NCI-H1105 (cell line): ENCODE measurements at regions not wholly inside any gene's neighbourhood (a gene's known extent, or its start where the extent isn't known, plus 50 kb on each side); places are given as distances from the start of the nearest gene placed in this dataset.
"Not testable (repeated sequence)": the region's sequence is repeated elsewhere in the genome, so short reads cannot be mapped to it uniquely, and the experiment has no call there.

Experiments used
- DNase-seq: peaks from one replicate; lab custom pipeline; 2025; lab: John Stamatoyannopoulos, UW

DNA sequence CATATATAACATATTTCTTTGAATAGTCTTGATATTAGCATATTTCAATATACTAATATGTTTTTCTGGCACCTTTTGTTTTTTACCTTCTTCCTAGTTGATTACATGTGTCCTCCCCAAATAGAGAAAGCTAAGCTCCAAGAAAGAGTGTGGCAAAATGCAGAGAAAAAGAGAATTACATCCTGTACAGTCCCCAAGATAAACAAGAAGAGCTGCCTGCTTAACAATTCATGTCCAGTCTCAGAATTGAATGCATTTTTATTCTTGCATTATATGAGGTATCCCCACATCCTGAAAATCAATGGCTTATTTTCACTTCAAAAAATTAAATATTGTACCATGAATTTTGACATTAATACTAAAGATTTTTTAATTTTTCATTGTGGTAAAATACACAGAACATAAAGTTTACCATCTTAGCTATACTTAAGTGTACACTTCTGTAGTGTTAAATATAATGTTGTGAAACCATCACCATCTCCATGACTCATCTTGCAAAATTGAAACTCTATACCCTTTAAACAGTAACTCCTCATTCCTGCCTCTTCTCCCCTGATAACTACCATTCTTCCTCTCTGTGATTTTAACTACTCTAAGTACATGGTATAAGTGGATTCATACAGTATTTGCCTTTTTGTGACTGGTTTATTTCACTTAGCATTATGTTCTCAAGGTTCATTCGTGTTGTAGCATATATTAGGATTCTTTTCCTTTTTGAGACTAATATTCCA lies 490.3 kb downstream of the COL12A1 start:
- DNase-seq = no peak

DNA sequence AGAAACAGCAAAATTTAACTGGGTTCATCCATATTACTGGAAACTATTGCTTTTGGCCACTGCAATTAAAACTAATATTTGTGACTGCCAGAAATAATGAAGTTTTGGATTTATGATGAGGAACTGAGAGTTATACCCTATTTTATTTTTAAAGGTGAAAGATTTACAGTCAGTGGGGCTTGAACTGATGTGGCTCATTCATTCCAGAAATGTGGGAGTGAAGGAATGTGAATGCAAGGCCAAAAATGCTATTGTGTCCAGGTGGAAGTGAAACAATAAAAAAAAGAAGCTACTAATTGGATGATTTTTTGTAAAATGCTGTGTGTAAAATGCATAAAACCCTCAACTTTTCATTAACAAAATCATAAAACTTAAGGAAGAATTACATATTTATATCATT lies 491.9 kb downstream of the COL12A1 start:
- no peak for DNase-seq

DNA sequence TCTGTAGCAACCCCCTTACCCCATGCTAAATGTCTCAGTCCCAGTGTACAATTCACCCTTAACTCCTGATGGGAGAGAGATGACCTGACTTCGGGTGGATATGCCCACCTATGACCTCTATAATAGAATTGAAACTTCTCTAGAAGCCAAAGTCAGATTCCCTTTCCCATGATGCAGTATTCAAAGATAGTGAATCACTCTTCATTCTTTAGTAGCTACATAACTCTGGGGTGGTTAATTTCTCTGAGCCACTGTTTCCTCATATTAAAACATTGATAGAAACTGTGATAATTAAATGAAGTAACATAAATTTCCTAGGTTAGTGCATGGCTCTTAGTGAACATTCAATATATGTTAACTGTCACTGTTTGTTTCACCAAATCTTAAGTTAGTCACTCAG lies 500.4 kb downstream of the COL12A1 start:
- DNase-seq = no peak

DNA sequence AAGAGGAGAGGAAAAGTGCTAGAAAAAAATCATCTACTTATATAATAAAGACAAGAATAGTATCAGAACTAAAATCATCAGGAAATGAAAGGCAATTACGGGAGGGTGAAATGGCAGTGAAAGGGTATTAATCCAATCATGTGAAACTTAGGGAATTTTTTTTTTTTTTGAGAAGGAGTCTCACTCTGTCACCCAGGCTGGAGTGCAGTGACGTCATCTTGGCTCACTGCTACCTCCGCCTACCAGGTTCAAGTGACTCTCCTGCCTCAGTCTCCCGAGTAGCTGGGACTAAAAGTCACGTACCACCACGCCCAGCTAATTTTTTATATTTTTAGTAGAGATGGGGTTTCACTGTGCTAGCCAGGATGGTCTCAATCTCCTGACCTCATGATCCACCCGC lies 501.3 kb downstream of the COL12A1 start:
- DNase-seq = not testable (repeated sequence)

GRCh38 chr6:74690365-74690764 lies 515.5 kb downstream of the COL12A1 start:
- DNase-seq = no peak

GRCh38 chr6:74689601-74690000 lies 516.3 kb downstream of the COL12A1 start:
- no peak for DNase-seq

GRCh38 chr6:74677463-74677862 lies 528.4 kb downstream of the COL12A1 start:
- no peak for DNase-seq

DNA sequence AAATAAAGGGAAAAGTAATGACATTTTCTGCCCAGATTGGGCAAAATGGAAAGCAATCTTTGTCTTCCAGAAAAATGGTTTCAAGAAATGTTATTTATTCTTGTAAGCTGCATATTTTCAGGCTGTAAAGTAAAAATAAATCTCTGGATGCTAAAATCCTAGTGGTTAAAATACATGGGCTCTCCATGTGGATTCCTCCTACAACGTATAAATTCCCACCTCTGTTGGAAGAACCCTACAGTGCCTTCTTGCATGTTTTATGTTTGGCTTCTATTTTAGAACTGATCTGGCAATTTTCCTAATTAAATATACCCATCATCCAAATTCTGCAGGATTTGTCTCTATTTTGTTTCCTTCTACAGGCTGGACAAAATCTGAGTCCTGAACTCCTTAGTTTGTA lies 528.9 kb downstream of the COL12A1 start:
- DNase-seq = no peak

GRCh38 chr6:74674377-74674776 lies 531.5 kb downstream of the COL12A1 start:
- no peak for DNase-seq

GRCh38 chr6:74671558-74672025 lies 534.3 kb downstream of the COL12A1 start:
- no peak for DNase-seq

DNA sequence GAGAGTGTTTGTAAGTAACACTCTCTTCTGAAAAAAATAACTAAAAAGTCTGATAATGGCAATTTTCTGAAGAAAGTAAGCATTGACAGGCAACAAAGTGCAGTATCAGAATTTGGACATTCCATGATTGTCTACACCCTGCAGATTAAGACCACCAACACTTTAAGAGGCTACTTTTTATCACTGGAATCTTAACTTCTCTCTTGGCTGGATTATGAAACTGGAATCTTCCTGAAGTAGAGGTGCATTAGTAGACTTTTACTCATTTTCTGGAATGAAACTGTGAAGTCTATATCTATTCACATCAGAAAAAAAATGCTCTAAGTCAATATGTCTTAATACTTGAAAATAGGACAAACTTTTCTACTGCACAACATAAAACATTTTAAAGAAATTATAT lies 547.5 kb downstream of the COL12A1 start:
- DNase-seq = no peak

- DNase-seq = no peak
Observed at GRCh38 chr6:74657931-74658330, 547.9 kb downstream of the COL12A1 start.

DNA sequence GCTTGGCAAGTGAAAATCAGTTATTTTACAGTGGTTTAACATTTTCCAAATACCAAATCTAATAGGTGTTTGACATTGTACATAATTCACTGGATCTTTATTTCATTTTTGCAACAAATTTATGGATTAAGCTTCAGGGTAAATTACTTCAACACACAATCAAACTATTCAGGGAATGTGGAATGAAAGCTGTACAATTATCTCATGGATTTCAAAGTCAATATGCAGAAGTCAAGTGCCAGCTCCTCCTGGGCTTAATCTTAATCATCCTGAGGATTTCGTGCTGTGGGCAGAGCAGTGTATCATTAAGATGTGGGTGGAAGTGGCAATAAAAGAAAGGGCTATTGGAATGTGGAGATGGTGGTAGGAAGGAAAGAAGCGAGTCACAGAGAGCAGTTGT lies 548.8 kb downstream of the COL12A1 start:
- DNase-seq = no peak

DNA sequence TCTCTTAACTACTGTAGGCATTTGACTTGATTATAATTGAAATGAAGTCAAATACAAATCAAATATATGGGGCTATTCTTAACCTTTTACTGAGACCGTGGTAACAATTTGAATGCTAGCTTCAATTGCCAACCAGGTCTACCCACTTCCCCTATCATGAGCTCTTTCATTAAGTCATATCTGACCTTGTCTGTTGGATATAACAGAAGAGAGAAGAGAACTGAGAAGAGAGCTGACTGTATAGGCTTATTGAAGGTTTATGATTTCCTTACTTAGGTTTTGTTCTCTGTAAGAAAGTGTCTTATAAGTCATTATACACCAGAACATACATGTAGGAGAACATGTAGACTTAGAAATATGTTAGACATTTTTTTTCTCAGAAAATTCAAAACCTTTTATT lies 549.4 kb downstream of the COL12A1 start:
- no peak for DNase-seq

GRCh38 chr6:74654296-74654695 lies 551.6 kb downstream of the COL12A1 start:
- no peak for DNase-seq

DNA sequence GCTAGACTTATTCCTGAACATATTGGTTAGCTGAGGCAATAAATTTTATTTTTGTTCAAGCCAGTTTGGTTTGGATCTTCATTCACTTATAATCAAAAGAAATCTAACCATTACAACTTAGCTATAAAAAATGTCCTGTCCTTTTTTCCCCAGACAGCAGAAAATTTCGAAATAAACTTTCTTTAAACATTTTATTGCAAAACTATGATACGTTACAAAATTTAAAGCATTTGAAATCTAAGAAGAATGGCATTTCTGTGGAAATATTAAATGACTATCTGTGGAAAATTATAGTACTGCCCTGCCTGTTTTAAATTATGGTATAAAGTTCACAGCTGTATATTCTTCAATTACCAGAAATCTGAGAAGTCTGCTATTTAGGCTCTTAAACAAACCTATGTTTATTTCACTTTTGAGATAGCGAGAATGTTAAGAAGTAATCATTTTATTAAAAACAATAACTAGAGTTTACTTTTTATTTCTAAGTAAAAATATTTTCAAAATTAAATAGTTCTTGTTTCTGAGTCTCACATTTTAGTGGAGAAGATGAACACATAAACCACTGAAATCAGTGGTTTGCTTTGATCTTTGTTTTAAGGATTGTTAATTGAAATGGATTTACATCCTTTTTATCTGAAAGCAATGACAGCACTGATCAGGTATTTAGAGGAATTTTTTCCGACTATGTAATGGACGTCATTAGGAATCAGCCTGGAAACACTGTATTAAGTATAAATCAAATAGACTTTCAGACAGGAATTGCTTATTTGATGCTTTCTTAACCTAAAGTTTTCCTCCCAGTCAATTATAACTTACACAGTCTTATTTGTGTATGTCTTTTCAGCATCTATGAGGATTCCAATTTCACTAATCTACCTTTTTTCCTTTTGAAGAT lies 553.7 kb downstream of the COL12A1 start:
- no peak for DNase-seq

DNA sequence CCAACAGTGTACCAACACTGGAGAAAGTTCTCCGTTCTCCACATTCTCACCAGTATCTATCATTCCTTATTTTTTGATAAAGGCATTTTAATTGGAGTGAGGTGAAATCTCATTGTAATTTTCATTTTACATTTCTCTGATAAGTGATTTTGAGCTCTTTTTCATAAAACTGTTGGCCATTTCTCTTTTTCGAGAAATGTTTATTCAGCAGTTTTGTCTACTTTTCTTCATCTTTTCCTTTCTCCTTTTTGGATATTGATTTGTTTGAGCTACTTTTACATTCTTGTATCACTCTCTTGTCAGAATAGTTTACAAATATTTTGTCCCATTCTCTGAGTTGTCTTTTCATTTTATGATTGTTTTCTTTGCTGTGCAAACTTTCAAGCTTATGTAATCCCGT lies 555.2 kb downstream of the COL12A1 start:
- DNase-seq = no peak

GRCh38 chr6:74646461-74646860 lies 559.4 kb downstream of the COL12A1 start:
- no peak for DNase-seq

DNA sequence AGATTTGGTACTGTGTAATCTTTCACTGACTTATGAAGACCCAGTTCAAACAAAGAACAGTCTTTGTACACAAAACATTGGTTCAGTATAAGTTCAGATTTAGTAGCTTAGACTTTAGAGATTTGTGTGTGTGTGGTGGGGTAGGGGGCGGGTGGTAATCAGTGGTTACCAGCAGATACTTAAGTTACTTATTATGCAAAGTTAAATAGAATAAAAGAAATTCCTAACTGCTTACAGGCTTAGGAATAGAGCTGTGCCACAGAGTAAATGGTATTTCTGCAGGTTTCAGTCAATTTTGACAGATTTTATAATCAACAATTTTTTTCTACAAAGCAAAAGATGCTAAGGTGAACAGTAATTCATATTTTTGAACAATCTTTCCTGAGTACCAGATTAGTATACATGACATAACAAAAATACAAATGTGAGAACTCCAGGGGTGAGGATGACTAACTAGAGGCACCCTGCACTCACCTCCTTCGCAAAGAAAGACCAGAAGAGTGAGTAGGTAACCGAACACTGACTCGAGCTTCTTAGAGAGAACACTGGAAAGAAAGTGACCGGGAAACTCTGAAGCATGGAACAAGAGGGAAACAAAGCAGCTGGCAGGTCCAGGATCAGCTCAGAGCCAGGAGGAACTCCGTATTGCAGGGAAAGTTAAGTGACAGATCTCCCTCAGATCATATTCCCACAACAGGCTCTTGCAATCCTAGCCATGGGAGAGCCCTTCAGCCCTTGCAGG lies 560.6 kb downstream of the COL12A1 start:
- DNase-seq = no peak

DNA sequence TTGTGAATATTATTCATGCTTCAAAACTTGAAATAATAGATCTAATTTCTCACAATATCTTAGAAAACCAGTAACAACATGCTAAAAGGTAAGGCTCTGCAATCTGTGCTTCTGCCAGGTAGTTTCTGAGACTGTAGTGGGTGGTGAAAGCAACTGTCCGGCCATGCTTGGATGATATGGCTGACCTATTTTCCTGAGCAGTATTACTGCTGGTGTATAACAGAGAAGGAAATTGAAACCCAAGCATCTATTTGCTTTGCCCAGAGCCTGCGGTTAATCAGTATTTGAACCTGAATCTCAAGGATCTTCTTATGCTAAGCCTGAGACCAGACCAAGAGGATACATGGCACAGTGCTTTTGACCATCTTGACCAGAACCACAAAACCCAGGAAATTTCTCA lies 563.8 kb downstream of the COL12A1 start:
- no peak for DNase-seq

DNA sequence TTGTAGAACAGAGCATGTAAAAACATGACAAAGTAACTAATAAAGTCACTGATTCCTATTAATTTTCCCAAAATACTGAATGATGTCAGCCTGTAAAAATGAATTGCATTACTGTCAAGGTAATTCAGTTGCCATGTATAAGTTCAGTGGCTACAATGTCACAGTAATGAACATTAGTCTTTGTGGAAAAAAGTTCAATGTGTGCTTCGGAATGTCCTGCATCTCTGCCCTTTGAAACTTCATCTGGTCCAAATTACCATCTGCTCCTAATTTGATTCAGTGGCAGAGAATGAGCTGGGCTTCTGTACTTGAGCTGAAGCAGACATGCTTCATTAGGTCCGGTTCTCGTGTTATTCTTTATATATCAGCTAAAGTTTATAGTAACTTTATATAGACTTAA lies 567.4 kb downstream of the COL12A1 start:
- no peak for DNase-seq

DNA sequence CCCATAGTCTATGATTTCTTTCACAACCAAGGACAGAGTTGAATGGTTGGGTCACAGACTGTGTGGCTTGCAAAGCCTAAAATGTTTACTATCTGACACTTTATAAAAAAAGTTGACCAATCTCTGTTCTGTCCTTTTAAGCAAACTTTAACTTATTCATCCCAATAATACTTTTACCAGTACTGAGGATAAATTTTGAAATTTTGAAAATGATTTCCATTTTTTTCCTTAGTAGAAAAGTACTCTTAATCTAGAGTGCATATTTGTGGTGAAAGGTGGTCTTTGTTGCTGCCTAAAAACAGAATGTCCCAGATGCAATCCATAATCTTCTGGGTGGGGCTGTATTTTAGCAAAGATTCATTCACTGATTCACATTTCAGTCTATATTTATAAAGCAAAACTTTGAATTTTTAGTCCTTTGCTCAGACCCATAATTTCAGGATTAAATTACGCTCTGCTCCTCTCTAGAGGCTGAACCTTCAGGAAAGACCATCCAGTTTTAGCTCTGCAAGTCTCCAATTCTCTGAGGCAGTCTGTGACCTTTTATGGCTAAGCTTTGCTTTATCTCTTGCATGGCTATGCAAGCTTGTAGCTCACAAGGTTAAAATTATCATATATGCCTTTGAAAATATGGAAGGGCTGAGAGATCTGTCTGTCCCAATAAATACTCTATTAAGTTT lies 573.5 kb downstream of the COL12A1 start:
- no peak for DNase-seq
